Epithelial cell of prostate (primary cell): ENCODE measurements at regions not wholly inside any gene's neighbourhood (a gene's known extent, or its start where the extent isn't known, plus 50 kb on each side); places are given as distances from the start of the nearest gene placed in this dataset.
"Not testable (repeated sequence)": the region's sequence is repeated elsewhere in the genome, so short reads cannot be mapped to it uniquely, and the experiment has no call there.

Experiments
- DNase-seq: peaks from one replicate; pipeline ENCODE4 v3.0.0-alpha.2; 2011; ENCODE audit warnings: low read depth, low spot score
- H3K27ac ChIP-seq: fragments of 450-650 bp; 2 replicates; pipeline ENCODE4 v1.5.1; 2017; ENCODE audit warnings: mild to moderate bottlenecking

GRCh38 chr14:38973083-38973700 is 129.8 kb downstream of the SEC23A start:
- no peak for DNase-seq
- no peak overlapping the region for H3K27ac ChIP-seq

DNA sequence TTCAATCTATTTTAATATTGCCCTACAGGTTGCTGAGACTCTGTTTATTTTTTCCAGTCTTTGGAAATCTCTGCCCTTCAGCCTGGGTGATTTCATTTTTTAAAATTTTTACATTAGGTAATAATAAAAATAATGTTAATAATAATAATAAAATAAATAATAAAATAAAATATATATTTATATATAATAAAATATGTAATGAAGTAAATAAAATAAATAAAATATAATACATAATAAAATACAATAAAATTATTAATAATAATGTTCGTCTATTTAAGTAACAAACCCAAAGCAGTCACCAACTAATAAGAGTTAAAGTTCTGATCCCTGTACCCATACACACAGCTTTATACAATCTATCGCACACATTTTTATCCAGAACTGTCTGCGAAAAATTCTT is 130.5 kb downstream of the SEC23A start:
- H3K27ac ChIP-seq = no peak overlapping the region
- no peak for DNase-seq

GRCh38 chr14:38971258-38971921 is 131.6 kb downstream of the SEC23A start:
- DNase-seq = no peak
- no peak overlapping the region for H3K27ac ChIP-seq

DNA sequence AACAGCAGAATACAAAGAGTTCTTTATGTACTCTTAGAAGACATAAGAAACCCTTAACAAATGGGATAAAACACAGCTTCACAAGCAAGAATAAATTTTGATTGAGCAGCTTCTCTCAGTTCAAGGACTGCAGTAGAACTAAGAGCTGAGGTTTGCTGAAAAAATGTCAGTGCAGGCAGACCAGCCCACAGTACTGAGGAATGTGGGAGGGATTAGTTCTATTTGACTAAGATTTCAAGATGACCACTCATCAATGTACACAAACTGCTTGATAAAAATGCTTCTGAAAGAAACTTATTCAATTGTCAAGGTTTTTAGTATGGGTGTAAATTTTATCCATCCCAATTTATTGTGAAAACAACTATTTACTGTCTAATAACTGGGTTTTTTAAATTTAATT is 138.4 kb downstream of the SEC23A start:
- DNase-seq = no peak
- H3K27ac ChIP-seq = no peak overlapping the region

GRCh38 chr14:38960946-38961531 is 142.0 kb downstream of the SEC23A start:
- no peak for DNase-seq
- H3K27ac ChIP-seq = no peak overlapping the region

- H3K27ac ChIP-seq = no peak overlapping the region
- DNase-seq = no peak
Observed at GRCh38 chr14:38959021-38959420, 144.0 kb downstream of the SEC23A start.

- no peak overlapping the region for H3K27ac ChIP-seq
- no peak for DNase-seq
Observed at GRCh38 chr14:38958589-38958988, 144.4 kb downstream of the SEC23A start.

GRCh38 chr14:38951451-38951850 is 151.6 kb downstream of the SEC23A start:
- DNase-seq = no peak
- no peak overlapping the region for H3K27ac ChIP-seq

DNA sequence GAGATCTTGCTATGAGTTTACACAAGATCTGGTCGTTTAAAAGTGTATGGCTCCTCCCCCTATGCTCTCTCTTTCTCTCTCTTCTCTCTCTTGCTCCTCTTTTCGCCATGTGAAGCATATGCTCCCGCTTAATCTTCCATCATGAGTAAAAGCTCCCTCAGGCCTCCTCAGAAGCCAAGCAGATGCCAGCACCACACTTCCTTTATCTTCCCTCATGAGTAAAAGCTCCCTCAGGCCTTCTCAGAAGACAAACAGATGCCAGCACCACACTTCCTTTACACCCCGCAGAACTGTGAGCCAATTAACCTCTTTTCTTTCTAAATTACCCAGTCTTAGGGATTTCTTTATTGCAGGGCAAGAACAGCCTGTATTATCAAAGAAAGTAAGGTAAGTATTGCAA is 152.4 kb downstream of the SEC23A start:
- DNase-seq = no peak
- H3K27ac ChIP-seq = no peak overlapping the region

DNA sequence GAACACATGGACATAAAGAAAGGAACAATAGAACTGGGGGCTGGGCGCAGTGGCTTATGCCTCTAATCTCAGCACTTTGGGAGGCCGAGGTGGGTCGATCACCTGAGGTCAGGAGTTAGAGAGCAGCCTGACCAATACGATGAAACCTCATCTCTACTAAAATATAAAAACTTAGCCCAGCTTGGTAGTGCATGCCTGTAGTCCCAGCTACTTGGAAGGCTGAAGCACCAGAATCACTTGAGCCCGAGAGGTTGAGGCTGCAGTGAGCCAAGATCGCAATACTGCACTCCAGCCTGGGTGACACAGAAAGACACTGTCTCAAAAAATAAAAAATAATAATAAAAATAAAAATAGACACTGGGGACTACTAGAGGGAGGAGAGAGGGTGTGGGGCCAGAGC is 154.5 kb downstream of the SEC23A start:
- no peak for DNase-seq
- H3K27ac ChIP-seq = no peak overlapping the region

DNA sequence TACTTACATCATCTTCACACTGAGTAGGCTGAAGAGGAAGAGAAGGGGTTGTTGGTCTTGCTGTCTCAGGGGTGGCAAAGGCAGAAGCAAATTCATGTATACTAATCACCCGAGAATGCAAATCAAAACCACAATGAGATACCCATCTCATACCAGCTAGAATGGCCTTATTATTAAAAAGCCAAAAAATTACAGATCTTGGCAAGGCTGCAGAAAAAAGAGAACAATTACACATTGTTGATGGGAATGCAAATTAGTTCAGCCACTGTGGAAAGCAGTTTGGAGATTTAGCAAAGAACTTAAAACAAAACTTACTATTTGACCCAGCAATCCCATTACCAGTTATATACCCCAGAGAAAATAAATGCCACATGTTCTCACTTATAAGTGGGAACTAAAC is 154.9 kb downstream of the SEC23A start:
- no peak overlapping the region for H3K27ac ChIP-seq
- no peak for DNase-seq

GRCh38 chr14:38947343-38947742 is 155.7 kb downstream of the SEC23A start:
- no peak overlapping the region for H3K27ac ChIP-seq
- no peak for DNase-seq

DNA sequence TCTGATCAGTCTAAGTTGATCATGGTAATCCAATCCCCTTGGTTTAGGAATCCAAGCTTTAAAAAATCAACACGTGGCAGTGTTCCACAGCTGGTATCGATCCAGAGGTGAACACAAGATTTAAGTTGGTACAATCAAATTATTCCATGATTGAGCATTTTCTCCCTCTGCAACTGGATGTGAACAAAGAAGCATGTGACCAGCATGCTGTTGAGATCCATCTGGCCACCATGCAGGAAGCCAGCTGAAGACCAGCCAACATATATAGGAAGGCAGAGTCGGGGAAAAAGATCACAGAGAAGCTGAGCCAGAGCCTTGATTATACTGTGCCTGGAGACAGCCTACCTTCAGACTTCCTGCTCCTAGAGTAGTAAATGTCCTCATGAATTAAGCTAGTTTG is 158.3 kb downstream of the SEC23A start:
- DNase-seq = no peak
- no peak overlapping the region for H3K27ac ChIP-seq

GRCh38 chr14:38941488-38941887 is 161.5 kb downstream of the SEC23A start:
- no peak overlapping the region for H3K27ac ChIP-seq
- DNase-seq = no peak

DNA sequence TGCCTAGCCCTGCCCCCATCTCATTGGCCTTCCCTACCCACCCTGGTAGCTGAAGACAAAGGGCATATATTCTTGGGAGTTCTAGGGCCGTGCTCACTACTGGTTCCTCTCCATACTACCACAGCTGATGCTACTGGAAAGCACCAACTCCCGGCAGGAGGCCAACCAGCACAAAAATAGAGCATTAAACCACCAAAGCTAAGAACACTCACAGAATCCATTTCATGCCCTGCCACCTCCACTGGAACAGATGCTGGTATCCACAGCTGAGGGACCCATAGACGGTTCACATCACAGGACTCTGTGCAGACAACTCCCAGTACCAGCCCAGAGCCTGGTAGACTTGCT is 170.4 kb downstream of the SEC23A start:
- H3K27ac ChIP-seq, DNase-seq: not testable (repeated sequence)

GRCh38 chr14:38931969-38932652 is 170.9 kb downstream of the SEC23A start:
- H3K27ac ChIP-seq = no peak overlapping the region
- no peak for DNase-seq

- no peak overlapping the region for H3K27ac ChIP-seq
- DNase-seq = no peak
Observed at GRCh38 chr14:38930898-38931297, 172.1 kb downstream of the SEC23A start.

DNA sequence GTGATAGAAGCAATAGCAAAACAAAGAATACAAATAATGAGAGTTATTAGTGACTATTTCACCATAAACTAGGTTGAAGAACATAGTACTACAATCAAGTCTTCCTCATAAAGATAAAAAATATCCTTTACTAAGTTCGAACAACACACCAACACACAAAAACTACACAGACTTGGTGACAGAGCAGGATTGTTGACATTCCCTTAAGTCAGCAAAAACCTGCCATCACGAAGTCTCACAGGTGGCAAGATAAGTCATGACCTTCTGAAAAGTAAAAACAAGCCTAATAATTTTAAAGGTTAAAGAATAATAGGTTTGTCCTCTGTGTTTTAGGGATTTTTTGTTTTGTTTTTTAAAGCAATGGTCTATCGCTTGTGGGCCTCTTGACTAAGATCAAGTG is 173.0 kb downstream of the SEC23A start:
- DNase-seq = no peak
- H3K27ac ChIP-seq = no peak overlapping the region

GRCh38 chr14:38929416-38929815 is 173.6 kb downstream of the SEC23A start:
- no peak overlapping the region for H3K27ac ChIP-seq
- DNase-seq = no peak

GRCh38 chr14:38921893-38922292 is 181.1 kb downstream of the SEC23A start:
- H3K27ac ChIP-seq, DNase-seq: not testable (repeated sequence)

GRCh38 chr14:38915125-38915524 is 187.9 kb downstream of the SEC23A start:
- H3K27ac ChIP-seq = no peak overlapping the region
- DNase-seq = no peak
